Astrocyte of the cerebellum (primary cell): ENCODE measurements at regions not wholly inside any gene's neighbourhood (a gene's known extent, or its start where the extent isn't known, plus 50 kb on each side); places are given as distances from the start of the nearest gene placed in this dataset.

Source experiments
- DNase-seq: peaks from one replicate; pipeline ENCODE4 v3.0.0-alpha.2; 2011; ENCODE audit warnings: low read depth
- H3K4me3 ChIP-seq: 2 replicates; pipeline ENCODE4 v1.5.1; 2011; ENCODE audit warnings: mild to moderate bottlenecking, low read depth, low read length, moderate library complexity
- CTCF ChIP-seq: IDR thresholded peaks from 2 replicates; pipeline ENCODE4 v1.5.1; 2012; ENCODE audit warnings: low read length, low read depth, moderate library complexity, mild to moderate bottlenecking; ENCODE audit errors: missing control alignments
- in situ Hi-C: cut with HindIII; loops from 2 replicates; pipeline ENCODE4 v1.10.0; 2017; ENCODE audit warnings: low sequenced_read_pairs

GRCh38 chr4:53801373-53801772 is 210.1 kb upstream of the LNX1 start:
- no peak for TF ChIP-seq CTCF
- no peak for DNase-seq
- H3K4me3 ChIP-seq = no peak overlapping the region
- in situ Hi-C loops = no loop called here

GRCh38 chr4:53800741-53801140 is 209.5 kb upstream of the LNX1 start:
- no peak for TF ChIP-seq CTCF
- DNase-seq = no peak
- H3K4me3 ChIP-seq = no peak overlapping the region
- in situ Hi-C loops = no loop called here

GRCh38 chr4:53793096-53793495 is 201.8 kb upstream of the LNX1 start:
- no peak for DNase-seq
- in situ Hi-C loops = no loop called here
- no peak for TF ChIP-seq CTCF
- no peak overlapping the region for H3K4me3 ChIP-seq

- DNase-seq = no peak
- no peak overlapping the region for H3K4me3 ChIP-seq
- in situ Hi-C loops = no loop called here
- TF ChIP-seq CTCF = no peak
Measured at GRCh38 chr4:53790286-53790685, 199.0 kb upstream of the LNX1 start.

- H3K4me3 ChIP-seq = no peak overlapping the region
- no peak for DNase-seq
- no peak for TF ChIP-seq CTCF
- in situ Hi-C loops = no loop called here
Measured at GRCh38 chr4:53788621-53789020, 197.3 kb upstream of the LNX1 start.

GRCh38 chr4:53788011-53788410 is 196.7 kb upstream of the LNX1 start:
- no peak for DNase-seq
- no peak for TF ChIP-seq CTCF
- no peak overlapping the region for H3K4me3 ChIP-seq
- in situ Hi-C loops = no loop called here

- TF ChIP-seq CTCF = no peak
- no peak for DNase-seq
- in situ Hi-C loops = no loop called here
- H3K4me3 ChIP-seq = no peak overlapping the region
Measured at GRCh38 chr4:53786632-53787031, 195.3 kb upstream of the LNX1 start.
